GM12878 (cell line): ENCODE measurements at regions not wholly inside any gene's neighbourhood (a gene's known extent, or its start where the extent isn't known, plus 50 kb on each side); places are given as distances from the start of the nearest gene placed in this dataset.
"Not testable (repeated sequence)": the region's sequence is repeated elsewhere in the genome, so short reads cannot be mapped to it uniquely, and the experiment has no call there.

ENCODE experiments used
- ATAC-seq: fragments of 200-7000 bp; cut with Tn5 transposase; 3 replicates; pipeline ENCODE4 v1.9.1; 2020; ENCODE audit warnings: mild to moderate bottlenecking, moderate library complexity
- BruUV-seq: library from RNA; stranded (reverse); fragments of 400-500 nt; replicated peaks from 2 replicates; lab custom pipeline; 2021; lab: Mats Ljungman, UMichigan
- CTCF ChIA-PET: fragments of 300-600 bp; sonication (Branson Sonifier 250); formaldehyde crosslinking; extraction: SDS; loops from one replicate; lab custom pipeline; 2021; ENCODE audit warnings: inconsistent platforms; lab: Yijun Ruan, JAX
- POLR2A ChIA-PET: fragments of 350-600 bp; formaldehyde crosslinking; extraction: SDS; loops from one replicate; lab custom pipeline; 2021; ENCODE audit warnings: inconsistent platforms; lab: Charles Lee
- RAD21 ChIA-PET: fragments of 300-600 bp; sonication (Branson Sonifier 250); formaldehyde crosslinking; loops from one replicate; lab custom pipeline; 2023; ENCODE audit warnings: antibody characterized with exemption; ENCODE audit not compliant: unreplicated experiment; lab: Charles Lee
- SMC1A ChIA-PET: fragments of 300-600 bp; sonication (Branson Sonifier 250); formaldehyde crosslinking; loops from one replicate; lab custom pipeline; 2023; ENCODE audit not compliant: unreplicated experiment, uncharacterized antibody; lab: Charles Lee
- DNase-seq: peaks from one replicate; pipeline ENCODE4 v3.0.0-alpha.2; 2011; ENCODE audit warnings: low read depth, low spot score
- FAIRE-seq: peaks from 3 replicates; lab custom pipeline; 2011; peaks lifted over from hg19 to GRCh38; lab: Jason Lieb, UNC
- H2AFZ ChIP-seq: 2 replicates; pipeline ENCODE4 v1.6.0; 2011; ENCODE audit warnings: low read depth, low read length, control low read depth; ENCODE audit not compliant: control insufficient read depth
- H3K27ac ChIP-seq: 2 replicates; pipeline ENCODE4 v1.5.1; 2011; ENCODE audit warnings: control low read depth; ENCODE audit not compliant: control insufficient read depth, insufficient read depth
- H3K27me3 ChIP-seq, 2 experiments: replicated peaks in 1 of 2; 2 replicates each; pipeline versions ENCODE4 v1.6.0 to v1.6.1; 2011; ENCODE audit warnings: low read length in 1 of 2; ENCODE audit not compliant: control insufficient read depth in 2 of 2, insufficient read depth in 2 of 2
- H3K36me3 ChIP-seq, 2 experiments: 2 replicates each; pipeline ENCODE4 v1.5.1; 2011; ENCODE audit warnings: low read length in 1 of 2; ENCODE audit not compliant: control insufficient read depth in 2 of 2, insufficient read depth in 2 of 2
- H3K4me1 ChIP-seq: 2 replicates; pipeline ENCODE4 v1.6.1; 2011; ENCODE audit warnings: mild to moderate bottlenecking, low read length, moderate library complexity, mixed read lengths; ENCODE audit not compliant: control insufficient read depth, insufficient read depth
- H3K4me2 ChIP-seq: 2 replicates; pipeline ENCODE4 v1.6.0; 2011; ENCODE audit warnings: control low read depth; ENCODE audit not compliant: control insufficient read depth, insufficient read depth
- H3K4me3 ChIP-seq: fragments of 200-600 bp; sonication (generic); 2 replicates; pipeline ENCODE4 v1.5.1; 2016
- H3K79me2 ChIP-seq: 2 replicates; pipeline ENCODE4 v1.6.0; 2011; ENCODE audit warnings: low read length; ENCODE audit not compliant: control insufficient read depth, insufficient read depth
- H3K9ac ChIP-seq: 2 replicates; pipeline ENCODE4 v1.8.0; 2011; ENCODE audit warnings: low read length, control low read depth, mixed read lengths; ENCODE audit not compliant: control insufficient read depth, insufficient read depth
- H3K9me3 ChIP-seq: replicated peaks from 3 replicates; pipeline ENCODE4 v1.5.1; 2011; ENCODE audit warnings: mild to moderate bottlenecking, low read length; ENCODE audit not compliant: control insufficient read depth, insufficient read depth
- H4K20me1 ChIP-seq: 2 replicates; pipeline ENCODE4 v1.6.0; 2011; ENCODE audit not compliant: control insufficient read depth, insufficient read depth
- CEBPB ChIP-seq, 2 experiments: fragments of 150-350 bp in 1 of 2; IDR thresholded peaks; 2 replicates each; pipeline ENCODE4 v1.6.1; 2012 to 2014; ENCODE audit warnings: low read depth in 2 of 2, low read length in 2 of 2, borderline replicate concordance in 1 of 2, inconsistent platforms in 1 of 2
- E2F4 ChIP-seq: IDR thresholded peaks from 2 replicates; pipeline ENCODE4 v1.6.1; 2012; ENCODE audit warnings: low read depth, low read length, improper control_type of control experiment
- IKZF2 ChIP-seq, 2 experiments: fragments of 450-650 bp; IDR thresholded peaks; 2 replicates each; pipeline ENCODE4 v1.6.1; 2017; ENCODE audit warnings: mild to moderate bottlenecking in 2 of 2, moderate library complexity in 2 of 2
- MAX ChIP-seq: IDR thresholded peaks from 2 replicates; pipeline ENCODE4 v1.6.1; 2012; ENCODE audit warnings: low read depth, low read length, improper control_type of control experiment
- MEF2A ChIP-seq: IDR thresholded peaks from 2 replicates; pipeline ENCODE4 v1.6.1; 2011; ENCODE audit warnings: low read depth, mild to moderate bottlenecking, low read length, moderate library complexity; ENCODE audit not compliant: insufficient read depth
- PAX8 ChIP-seq: fragments of 450-650 bp; IDR thresholded peaks from 2 replicates; pipeline ENCODE4 v1.6.1; 2017; ENCODE audit warnings: mild to moderate bottlenecking, moderate library complexity
- SPI1 ChIP-seq: IDR thresholded peaks from 2 replicates; pipeline ENCODE4 v1.6.1; 2011; ENCODE audit warnings: low read depth, mild to moderate bottlenecking, low read length, moderate library complexity, borderline replicate concordance; ENCODE audit not compliant: insufficient read depth
- USF2 ChIP-seq: IDR thresholded peaks from 2 replicates; pipeline ENCODE4 v1.6.1; 2011; ENCODE audit warnings: low read depth, low read length, improper control_type of control experiment, borderline replicate concordance
- ZBED1 ChIP-seq: IDR thresholded peaks from 2 replicates; pipeline ENCODE4 v1.6.1; 2016; ENCODE audit warnings: borderline replicate concordance
- ZZZ3 ChIP-seq: IDR thresholded peaks from 2 replicates; pipeline ENCODE4 v1.6.1; 2011; ENCODE audit warnings: low read depth; ENCODE audit not compliant: control insufficient read depth, insufficient read length
- WGBS: methylation state at CpG from one replicate; pipeline ENCODE4 v1.1.6; 2016; ENCODE audit warnings: low lambda C conversion rate; ENCODE audit not compliant: insufficient replicate concordance, insufficient coverage; ENCODE audit errors: missing lambda C conversion rate; 5-methylcytosine and 5-hydroxymethylcytosine counted together
- in situ Hi-C: fragments of 300-500 bp; cut with MboI; formaldehyde crosslinking; loops from 9 replicates; pipeline ENCODE4 v1.14.3; 2018; ENCODE audit warnings: mixed read lengths
- intact Hi-C: fragments of 100-400 bp; cut with micrococcal nuclease; formaldehyde crosslinking; loops from one replicate; pipeline ENCODE4 v1.14.2; 2022; ENCODE audit not compliant: unreplicated experiment

GRCh38 chr2:22086726-22087125, 963.0 kb downstream of the TDRD15 start (continued):
- TF ChIP-seq CEBPB (IDR thresholded peaks at IDR 0.05; ENCODE audit: borderline replicate concordance in 1 of 2, low read depth in 2 of 2, low read length in 2 of 2) (no peak), IKZF2 (IDR thresholded peaks at IDR 0.05) (no peak)

GRCh38 chr2:22103617-22104016, 979.8 kb downstream of the TDRD15 start:
- CTCF ChIA-PET, H4K20me1 ChIP-seq, H3K27me3 ChIP-seq, SMC1A ChIA-PET, H3K27ac ChIP-seq, intact Hi-C loops, H3K4me3 ChIP-seq, H3K9ac ChIP-seq, BruUV-seq, H3K4me2 ChIP-seq, H3K4me1 ChIP-seq, FAIRE-seq, H3K79me2 ChIP-seq, ATAC-seq, H2AFZ ChIP-seq, H3K9me3 ChIP-seq, POLR2A ChIA-PET, H3K36me3 ChIP-seq, RAD21 ChIA-PET, DNase-seq, in situ Hi-C loops: not testable (repeated sequence)
- whole genome bisulfite sequencing = 12% methylated on average over 3 of the region's 3 CpGs

GRCh38 chr2:22110244-22110651, 986.5 kb downstream of the TDRD15 start:
- WGBS = 27% methylated on average over 3 of the region's 3 CpGs
- H3K36me3 ChIP-seq = no peaks in the 10 kb centered on the region
- TF ChIP-seq MAX (no peak), MEF2A (no peak), USF2 (no peak), PAX8 (no peak), ZBED1 (no peak), ZZZ3 (no peak), E2F4 (no peak), SPI1 (no peak)

More at GRCh38 chr2:22110244-22110651, 986.5 kb downstream of the TDRD15 start:
- ChIA-PET SMC1A (no interaction called here), RAD21 (no interaction called here), POLR2A (no interaction called here), CTCF (no interaction called here)
- intact Hi-C loops = no loop called here
- no peak overlapping the region for H3K9ac ChIP-seq
- no TSS peak for BruUV-seq
- no peak overlapping the region for H3K27ac ChIP-seq
- in situ Hi-C loops = no loop called here
- no peak overlapping the region for H3K4me3 ChIP-seq
- H3K4me1 ChIP-seq = no peaks in the 10 kb centered on the region
- H3K27me3 ChIP-seq = no peaks in the 10 kb centered on the region
- H4K20me1 ChIP-seq = no peaks in the 10 kb centered on the region
- no peaks in the 10 kb centered on the region for H3K79me2 ChIP-seq
- no peak overlapping the region for H2AFZ ChIP-seq
- DNase-seq (no peak), FAIRE-seq (no peak), ATAC-seq (no peak)
- no peak overlapping the region for H3K4me2 ChIP-seq
- no peaks in the 10 kb centered on the region for H3K9me3 ChIP-seq
